ENCODE measurements at regions not wholly inside any gene's neighbourhood (a gene's known extent, or its start where the extent isn't known, plus 50 kb on each side); places are given as distances from the start of the nearest gene placed in this dataset.
"Not testable (repeated sequence)": the region's sequence is repeated elsewhere in the genome, so short reads cannot be mapped to it uniquely, and the experiment has no call there.

DNA sequence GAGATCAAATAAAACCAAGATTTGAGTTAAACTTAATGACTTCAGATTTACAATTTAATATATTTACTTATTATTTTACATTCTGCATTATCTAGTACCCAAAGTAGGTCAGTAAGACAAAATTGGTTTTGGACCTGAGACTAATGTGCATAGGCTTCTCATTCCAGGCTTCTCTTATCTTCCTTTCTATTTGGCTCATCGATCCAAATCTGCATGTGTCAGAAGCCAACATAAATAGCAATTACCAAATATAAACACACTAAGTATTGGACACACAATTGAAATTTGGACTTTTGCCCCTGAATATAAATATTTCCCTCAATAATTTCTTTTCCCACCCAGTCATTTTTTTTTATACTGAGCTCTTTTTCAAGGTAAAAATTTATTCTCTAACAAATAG lies 290.6 kb upstream of the ARHGEF26 start:
- no peak for DNase-seq (ENCODE audit: low read depth in 2 of 2)

DNA sequence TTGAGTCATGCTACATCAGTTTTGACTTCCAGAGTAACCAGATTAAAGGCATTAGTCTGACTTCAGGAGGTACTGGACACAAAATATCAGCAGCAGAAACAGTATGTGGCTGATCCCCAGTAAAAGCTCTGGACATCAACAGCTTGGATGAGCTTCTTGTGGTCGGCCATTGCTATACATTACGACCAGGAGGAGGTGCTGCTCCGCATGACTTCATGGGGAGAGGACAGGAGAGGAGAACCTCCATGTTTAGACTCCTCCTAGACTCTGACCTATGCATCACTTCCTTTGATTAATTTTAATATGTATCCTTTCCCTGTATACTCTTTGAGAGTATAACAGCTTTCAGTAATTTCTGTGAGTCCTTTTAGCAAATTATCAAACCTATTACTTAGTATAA lies 285.6 kb upstream of the ARHGEF26 start:
- no peak for DNase-seq (ENCODE audit: low read depth in 2 of 2)

DNA sequence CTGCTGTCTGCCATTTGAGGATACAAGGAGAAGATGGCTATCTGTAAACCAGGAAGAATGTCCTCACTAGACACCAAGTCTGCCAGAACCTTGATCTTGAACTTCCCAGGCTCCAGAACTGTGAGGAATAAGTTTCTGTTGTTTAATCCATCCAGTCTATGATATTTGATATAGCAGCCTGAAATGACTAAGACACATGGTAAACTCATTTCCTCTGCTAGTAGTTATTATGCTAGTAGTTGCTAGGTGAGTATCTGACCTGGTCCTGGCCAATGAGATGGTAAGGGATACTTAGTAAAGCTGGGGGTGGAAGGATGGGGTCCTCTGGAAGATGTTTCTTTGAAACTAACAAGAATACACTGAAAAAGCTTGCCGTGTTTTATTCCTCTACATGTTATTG lies 280.7 kb upstream of the ARHGEF26 start:
- no peak for DNase-seq (ENCODE audit: low read depth in 2 of 2)

DNA sequence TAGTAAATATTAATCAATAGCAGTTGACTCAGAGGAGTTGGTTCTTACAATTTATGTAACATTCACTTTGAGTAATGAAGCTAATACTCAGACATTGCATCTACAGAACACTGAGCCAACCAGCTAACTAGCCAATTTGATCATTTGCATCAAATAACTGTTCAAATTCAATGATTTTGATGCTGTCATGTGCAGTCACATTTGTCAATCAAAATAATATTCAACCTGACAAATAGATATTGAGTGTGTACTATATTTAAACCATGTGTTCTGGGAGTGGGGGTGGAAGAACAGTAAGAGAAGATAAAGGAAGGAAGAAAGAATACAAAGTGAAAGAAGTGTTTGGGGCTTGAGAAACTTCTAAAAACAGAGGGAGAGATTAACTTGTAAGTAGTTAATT lies 277.2 kb upstream of the ARHGEF26 start:
- no peak for DNase-seq (ENCODE audit: low read depth in 2 of 2)

DNA sequence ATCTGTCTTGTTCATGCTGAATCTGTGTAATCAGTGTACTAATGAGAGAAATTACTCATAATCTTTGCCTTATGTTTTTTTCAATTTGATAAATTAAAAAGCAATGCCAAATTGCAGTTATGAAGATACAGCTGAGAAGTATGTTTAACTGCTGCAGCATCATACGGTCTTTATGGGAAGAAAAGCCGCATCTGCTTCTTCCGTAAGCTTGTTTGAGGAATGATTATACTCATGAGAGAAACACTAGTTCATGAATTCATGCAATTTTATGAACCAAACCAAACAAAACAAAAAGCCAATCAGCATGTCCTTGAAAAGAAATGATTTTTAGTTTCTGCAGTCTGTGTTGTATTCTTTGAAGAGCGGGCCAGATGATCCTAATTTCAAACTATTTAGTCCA lies 275.9 kb upstream of the ARHGEF26 start:
- no peak for DNase-seq (ENCODE audit: low read depth in 2 of 2)

DNA sequence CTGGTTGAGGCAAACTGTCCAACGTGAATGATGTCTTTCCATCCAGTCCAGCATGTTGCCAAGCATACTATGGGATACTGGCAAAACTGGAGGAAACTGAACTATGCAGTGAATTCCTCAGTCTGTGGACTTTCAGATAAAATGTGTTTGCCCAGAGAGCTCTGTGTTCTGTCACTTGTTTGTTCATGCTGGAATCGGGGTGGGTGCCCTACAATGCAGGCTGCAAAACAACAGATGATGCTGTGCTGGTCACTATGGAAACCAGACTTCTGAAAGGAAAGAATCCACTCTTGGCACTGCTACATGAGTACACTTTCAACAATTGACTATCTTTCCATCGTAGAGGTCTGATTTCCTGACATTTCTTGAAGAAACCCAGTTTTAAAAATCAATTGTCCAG lies 272.5 kb upstream of the ARHGEF26 start:
- no peak for DNase-seq (ENCODE audit: low read depth in 2 of 2)

DNA sequence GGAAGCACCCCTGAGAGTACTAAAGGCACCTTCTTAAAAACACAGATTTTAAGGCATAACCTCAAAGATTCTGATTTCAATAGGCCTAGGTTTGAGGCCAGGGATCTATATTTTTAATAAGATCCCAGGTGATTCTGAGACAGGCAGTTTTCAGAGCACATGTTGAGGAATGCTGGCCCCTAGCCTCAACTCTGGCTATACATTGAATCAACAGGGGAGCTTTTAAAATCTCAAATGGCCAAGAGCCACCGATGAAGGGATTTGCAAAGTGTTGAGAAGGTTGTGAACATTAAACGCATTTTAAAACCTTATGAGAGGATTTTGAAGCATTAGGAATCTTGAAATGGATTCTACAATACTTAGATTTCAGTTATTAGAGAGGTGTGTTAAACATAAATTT lies 268.8 kb upstream of the ARHGEF26 start:
- DNase-seq (ENCODE audit: low read depth in 2 of 2), result no peak

DNA sequence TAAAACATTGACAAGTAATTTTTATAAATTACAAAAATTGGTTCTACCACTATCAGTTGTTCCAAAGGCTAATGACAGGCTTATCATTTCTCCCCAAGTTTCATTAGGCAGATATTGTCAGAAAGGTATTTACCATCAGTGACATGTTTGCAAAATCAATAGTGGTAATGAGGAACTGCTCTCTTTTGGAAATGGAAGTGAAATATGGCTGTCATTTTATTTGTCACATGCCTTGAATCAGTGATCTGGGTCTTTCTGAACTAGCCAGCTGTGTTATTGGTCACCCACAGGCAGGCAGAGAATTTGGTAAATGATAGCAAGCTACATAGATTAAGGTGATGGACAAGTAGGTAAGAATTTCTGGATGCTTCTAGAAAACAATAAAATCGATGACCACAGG lies 268.0 kb upstream of the ARHGEF26 start:
- no peak for DNase-seq (ENCODE audit: low read depth in 2 of 2)

DNA sequence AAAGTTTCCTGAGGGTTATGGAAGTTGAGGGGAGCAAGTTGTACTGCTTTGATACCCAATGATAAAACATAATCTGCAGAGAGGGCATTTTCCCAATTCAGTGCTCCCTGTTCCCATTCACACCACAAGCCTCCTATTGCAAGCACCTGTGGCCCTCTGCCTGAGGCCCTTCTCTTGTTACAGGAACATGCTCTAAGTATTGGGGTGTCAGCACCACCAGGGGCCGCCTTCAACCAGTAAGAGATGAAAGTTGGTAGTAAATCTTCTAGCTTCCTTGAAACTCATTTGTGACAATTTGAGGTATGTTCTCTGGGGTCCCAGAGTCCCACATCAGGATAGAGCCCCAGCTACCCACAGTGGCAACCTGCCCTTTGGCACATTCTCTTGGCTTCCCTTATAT lies 265.4 kb upstream of the ARHGEF26 start:
- DNase-seq (ENCODE audit: low read depth in 2 of 2), result no peak

DNA sequence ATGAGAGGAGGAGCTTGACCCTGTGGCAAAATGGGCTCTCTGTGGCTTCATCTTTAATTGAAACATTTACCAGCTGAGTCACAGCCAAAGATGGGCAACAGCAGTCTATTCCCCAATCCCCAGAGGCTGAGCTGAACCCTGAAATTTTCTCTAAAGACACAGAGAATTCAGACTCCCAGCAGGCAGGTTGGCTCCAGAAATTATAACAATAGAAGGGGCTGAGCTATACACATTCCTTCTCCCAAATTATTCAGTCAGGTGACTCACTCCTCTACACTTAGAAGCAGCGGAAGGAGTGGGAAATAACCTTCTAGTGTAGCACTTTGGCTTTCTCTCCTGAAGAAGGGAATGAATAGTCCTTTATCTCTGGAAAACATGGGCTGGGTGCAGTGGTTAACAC lies 264.3 kb upstream of the ARHGEF26 start:
- DNase-seq (ENCODE audit: low read depth in 2 of 2), result no peak

DNA sequence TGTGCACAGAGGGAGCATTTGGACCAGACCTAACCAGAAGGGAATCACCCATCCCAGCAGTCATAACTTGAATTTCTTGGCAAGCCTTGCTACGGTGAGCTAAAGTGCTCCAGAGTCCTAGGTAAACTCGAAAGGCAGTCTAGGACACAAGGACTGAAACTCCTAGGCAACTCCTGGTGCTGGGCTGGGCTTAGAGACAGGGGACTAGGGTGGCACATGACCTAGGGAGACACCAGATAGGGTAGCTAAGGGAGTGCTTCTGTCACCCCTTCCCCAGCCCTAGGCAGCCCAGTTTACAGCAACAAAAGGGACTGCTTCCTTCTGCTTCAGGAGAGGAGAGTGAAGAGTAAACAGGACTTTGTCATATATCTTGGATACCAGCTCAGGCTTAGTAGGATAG lies 256.4 kb upstream of the ARHGEF26 start:
- DNase-seq (ENCODE audit: low read depth in 2 of 2), result no peak

DNA sequence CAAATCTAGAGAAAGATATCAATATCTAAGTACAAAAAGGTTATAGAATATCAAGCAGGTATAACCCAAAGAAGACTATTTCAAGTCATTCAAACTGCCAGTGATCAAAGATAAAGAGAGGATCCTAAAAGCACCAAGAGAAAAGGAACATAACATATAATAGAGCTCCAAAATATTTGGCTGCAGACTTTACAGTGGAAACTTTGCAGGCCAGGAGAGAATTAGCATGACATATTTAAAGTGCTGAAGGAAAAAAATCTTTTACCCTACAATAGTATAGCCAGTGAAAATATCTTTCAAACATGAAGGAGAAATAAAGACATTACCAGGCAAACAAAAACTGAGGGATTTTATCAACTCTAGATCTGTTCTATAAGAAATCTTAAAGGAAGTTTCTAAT lies 254.3 kb upstream of the ARHGEF26 start:
- no peak for DNase-seq (ENCODE audit: low read depth in 2 of 2)

DNA sequence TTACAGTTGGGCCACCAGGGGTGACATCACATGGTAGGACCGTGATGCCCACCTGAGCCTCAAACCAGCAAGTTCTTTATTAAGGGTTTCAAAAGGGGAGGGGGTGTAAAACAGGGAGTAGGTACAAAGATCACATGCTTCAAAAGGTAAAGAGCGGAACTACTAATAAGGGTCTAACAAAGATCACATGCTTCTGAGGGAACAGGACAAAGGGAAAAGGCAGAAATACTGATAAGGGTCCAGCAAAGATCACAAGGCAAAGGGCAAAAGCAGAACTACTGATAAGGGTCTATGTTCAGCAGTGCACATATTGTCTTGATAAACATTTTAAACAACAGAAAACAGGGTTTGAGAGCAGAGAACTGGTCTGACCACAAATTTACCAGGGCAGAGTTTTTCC lies 246.8 kb upstream of the ARHGEF26 start:
- not testable (repeated sequence) for DNase-seq (ENCODE audit: low read depth in 2 of 2)

DNA sequence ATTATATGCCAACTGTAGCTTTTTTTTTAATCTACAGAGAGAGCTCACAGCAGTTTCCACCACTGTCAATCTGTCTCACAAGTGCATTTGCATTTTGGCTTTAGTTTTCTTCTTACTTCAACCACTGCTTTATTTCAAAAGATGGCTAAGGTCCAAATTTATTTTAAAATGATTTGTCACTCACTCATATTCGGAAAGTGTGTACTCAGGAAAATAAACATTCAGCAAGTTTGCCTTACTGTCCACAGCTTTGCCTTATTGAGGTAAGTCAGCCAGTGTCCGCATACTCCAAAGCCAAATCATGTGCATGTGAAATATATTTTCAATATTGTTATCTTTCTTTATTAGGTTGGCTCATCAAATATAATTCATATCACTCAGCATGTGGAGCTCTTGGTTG lies 240.7 kb upstream of the ARHGEF26 start:
- no peak for DNase-seq (ENCODE audit: low read depth in 2 of 2)

DNA sequence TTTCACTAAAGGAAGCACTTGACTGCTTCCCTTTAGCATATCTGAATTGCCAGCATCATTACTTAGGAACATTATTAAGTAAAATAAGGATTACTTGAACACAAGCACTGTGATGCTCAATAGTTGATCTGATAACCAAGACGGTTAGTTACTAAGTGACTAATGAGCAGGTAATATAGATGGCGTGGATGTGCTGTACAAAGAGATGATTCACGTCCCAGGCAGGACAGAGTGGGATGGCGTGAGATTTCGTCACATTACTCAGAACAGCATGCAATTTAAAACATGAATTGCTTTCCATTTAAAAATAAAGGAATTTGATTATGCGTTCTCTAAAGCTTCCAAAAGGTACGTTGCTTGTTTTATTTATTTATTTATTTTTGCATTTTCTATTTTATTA lies 240.0 kb upstream of the ARHGEF26 start:
- no peak for DNase-seq (ENCODE audit: low read depth in 2 of 2)

DNA sequence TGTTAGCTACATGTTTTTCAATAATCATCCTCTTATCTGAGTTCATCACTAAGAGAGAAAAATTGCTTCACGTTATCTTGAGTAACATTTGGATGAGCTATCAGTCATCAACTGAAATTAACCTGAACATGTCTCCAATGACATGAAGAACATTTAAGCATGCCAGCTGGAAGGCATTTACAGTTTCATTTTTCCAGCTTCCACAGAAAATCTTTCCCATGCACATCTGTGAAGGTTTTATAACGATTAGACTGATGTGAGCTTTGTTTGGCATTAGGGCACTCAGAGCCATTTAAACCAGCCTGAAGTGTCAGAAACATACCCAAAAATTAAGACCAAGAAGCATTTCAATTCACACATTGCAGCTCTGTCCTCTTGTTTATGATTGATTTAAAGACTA lies 235.8 kb upstream of the ARHGEF26 start:
- no peak for DNase-seq (ENCODE audit: low read depth in 2 of 2)

DNA sequence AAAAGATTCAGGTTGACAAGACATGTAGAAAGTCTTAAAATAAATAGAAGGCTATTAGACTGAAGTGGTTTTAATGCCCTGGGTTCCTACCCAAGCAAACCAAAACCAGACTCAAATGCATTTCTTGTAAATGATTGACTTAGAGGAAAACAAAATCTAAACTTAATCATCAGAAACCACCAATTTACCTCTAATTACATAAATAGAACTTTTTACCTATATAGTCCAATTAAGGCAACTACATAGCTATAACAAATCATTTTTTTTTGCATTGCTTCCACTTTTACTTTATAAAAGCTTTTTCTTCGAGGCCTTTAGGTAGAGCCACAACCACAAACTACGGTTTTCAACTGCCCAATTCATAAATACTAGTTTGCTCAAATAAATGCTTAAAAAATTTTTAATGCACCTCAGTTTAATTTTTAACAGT lies 231.3 kb upstream of the ARHGEF26 start:
- DNase-seq (ENCODE audit: low read depth in 2 of 2), result no peak

DNA sequence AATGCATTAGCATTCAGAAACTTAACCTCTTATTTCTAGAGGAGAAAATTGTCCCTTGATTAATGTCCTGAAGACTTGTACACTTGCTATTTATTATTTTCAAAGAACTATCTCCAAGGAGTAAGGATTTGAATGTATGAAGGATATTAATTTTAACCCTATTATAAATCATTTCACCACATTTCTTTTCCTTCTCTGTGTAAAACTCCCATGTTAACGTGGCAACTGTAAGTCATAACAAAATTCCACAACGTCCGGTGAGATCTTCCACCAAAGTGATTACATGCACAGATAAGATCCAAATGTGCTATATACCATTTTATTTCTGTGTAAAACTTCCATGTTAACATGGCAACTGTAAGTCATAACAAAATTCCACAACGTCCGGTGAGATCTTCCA lies 229.1 kb upstream of the ARHGEF26 start:
- no peak for DNase-seq (ENCODE audit: low read depth in 2 of 2)

DNA sequence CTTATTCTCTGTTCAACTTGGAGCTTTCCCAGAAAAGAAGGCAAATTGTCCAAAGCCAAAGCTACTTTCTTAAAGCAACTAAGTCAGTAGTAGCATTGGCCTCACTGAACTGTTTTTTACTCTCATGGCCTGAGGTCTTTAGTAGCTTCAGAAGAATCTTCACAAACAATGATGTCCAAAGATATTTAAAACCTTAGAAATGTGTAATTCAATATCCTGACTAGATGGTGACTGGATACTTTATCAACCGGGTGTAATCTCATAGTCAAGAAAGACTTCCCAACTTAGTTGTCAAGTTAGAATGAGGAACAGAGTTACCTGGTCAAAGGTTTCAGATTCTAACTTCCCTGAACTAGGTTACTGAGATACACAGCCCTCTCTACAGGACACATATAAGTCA lies 226.3 kb upstream of the ARHGEF26 start:
- no peak for DNase-seq (ENCODE audit: low read depth in 2 of 2)

DNA sequence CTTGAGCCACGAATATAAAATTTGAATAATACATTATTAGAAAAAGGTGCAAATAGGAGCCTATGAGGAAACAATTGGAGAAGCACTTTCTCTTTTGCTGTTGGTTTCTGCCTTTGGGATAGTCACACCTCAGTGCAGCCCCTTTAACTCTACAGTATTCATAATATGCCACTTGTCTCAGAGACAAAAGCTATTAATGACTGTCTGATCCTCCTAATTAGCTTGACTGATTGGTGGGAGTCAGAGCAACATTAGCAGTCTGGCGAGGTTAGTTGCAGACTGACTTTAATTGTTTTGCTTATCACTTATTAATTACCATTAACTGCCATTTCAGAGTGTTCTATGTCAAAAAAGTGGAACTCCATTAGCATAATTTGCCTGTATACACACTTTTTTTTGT lies 225.0 kb upstream of the ARHGEF26 start:
- DNase-seq (ENCODE audit: low read depth in 2 of 2), result no peak

DNA sequence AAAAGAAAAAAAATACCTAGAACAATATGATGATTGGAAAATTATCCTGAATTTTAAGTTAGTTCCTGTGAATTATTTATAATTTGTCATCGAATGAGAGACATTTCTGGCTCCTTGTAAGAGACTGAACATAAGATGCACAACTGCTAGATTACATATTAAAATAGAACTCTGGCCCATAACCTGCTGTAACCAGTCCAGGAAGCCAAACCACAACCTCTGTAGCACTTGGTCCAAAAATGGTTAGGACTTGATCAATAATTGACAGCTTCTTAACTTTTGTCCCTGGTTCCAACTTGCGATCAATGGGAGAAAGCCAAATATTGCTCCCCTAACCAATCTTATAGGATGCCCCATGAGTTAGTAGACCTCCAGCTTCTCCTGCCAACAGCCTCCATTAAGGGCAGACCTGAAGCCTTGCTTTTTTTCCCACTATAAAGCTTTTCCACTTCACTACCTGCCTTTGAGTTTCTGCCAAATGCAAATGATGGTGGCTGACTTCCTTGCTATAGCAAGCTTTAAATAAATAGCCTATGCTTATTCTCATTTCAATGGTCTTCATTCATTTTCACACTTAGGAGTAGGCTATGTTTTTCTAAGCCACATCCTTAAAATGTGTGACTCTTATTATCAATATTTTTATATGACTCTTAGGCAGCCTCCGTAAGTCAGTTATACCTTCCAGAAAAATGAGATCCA lies 224.0 kb upstream of the ARHGEF26 start:
- DNase-seq (ENCODE audit: low read depth in 2 of 2), result no peak

DNA sequence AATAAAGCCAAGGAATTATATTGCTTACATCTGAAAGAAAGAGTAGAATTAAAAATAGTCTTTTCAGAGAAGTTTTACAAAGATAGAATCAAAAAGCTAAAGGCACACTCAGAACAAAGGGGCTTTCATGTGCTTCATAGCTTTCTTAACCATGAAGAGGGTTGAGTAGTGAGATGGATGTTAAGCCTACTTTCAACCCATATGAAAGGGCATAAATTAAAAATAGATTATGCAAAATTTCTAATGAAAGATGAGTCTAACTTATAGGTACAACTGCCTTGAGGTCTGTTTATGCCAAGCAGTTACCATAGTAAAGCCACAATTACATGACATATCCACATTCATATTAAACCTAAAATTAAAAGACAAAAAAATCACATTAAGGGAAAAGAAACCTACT lies 223.3 kb upstream of the ARHGEF26 start:
- no peak for DNase-seq (ENCODE audit: low read depth in 2 of 2)

DNA sequence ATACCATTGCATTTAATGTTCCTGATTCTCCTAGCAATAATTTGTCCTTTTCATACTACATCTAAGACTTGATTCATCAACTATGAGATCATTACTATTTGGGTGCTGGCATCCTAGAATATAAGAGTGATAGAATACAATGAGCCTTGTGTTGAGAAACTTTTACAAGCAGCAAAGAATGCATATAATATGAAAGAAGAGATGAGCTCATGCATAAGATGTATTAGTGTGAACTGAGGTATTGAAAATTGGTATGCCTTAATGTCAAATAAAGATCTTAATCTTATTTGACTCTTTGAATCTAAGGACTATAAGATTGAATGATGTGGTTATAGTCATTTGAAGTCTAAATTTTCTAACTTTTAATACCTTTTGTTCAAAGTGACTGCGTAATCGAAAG lies 220.0 kb upstream of the ARHGEF26 start:
- DNase-seq (ENCODE audit: low read depth in 2 of 2), result no peak

DNA sequence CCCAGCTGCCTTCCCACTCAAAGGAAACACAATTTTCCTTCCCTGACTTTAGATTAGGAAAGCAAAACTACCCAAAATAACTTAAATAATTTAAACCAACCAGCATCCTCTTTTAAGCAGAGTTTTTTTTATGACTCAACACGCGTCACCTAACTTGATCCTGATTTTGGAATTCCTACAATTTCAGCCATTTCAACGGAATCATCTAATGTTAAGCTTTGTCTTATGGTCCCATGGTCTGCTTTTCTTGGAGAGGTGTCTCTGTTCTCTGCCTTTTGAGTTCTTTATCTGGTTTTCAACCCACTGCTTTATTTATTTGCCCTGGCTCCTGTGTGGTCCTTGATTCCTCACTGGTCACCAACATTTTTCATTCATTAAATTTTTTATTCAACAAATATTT lies 219.2 kb upstream of the ARHGEF26 start:
- DNase-seq (ENCODE audit: low read depth in 2 of 2), result no peak
